NCI-H345 treated with DMSO at 0.1 percent for 48 hours (cell line): ENCODE measurements at regions not wholly inside any gene's neighbourhood (a gene's known extent, or its start where the extent isn't known, plus 50 kb on each side); places are given as distances from the start of the nearest gene placed in this dataset.
"Not testable (repeated sequence)": the region's sequence is repeated elsewhere in the genome, so short reads cannot be mapped to it uniquely, and the experiment has no call there.

Source experiments
- DNase-seq: peaks from one replicate; lab custom pipeline; 2025; ENCODE audit not compliant: unreplicated experiment; lab: John Stamatoyannopoulos, UW

GRCh38 chr2:38243186-38243880 lies 133.7 kb downstream of the ATL2 start:
- no peak for DNase-seq

DNA sequence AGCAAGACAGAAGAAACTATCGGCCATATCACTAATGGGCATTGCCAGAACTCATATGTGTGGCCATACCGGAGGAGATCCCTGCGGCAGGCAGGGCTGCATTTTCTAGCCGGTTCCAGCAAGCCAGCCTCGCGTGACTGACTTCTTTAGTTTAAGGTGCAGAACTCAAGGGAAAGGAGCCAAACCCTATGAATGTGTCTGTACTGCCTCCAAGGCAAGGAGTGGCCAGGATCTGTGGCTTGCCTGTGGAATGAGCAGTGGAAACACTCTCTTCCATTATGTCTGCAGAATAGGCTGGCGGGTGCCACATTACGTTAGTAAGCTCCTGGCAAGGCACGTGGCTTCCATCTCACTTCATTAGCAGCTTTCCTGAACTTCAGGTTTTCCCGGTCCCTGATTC lies 137.6 kb downstream of the ATL2 start:
- DNase-seq: no peak

DNA sequence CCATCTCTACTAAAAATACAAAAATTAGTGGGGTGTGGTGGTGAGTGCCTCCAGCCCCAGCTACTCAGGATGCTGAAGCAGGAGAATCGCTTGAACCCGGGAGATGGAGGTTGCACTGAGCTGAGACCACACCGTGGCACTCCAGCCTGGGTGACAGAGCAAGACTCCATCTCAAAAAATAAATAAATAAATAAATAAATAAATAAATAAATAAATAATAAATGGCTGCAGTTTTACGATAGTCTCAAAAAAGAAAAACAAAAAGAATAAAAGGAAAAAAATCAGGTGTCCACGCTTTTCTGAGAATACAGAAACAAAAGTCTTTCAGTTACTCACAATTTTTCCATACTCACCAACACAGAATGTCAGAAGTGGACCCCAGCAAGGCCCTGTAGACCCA lies 138.4 kb downstream of the ATL2 start:
- not testable (repeated sequence) for DNase-seq

- DNase-seq: no peak
Measured at GRCh38 chr2:38237311-38237710, 139.8 kb downstream of the ATL2 start.

DNA sequence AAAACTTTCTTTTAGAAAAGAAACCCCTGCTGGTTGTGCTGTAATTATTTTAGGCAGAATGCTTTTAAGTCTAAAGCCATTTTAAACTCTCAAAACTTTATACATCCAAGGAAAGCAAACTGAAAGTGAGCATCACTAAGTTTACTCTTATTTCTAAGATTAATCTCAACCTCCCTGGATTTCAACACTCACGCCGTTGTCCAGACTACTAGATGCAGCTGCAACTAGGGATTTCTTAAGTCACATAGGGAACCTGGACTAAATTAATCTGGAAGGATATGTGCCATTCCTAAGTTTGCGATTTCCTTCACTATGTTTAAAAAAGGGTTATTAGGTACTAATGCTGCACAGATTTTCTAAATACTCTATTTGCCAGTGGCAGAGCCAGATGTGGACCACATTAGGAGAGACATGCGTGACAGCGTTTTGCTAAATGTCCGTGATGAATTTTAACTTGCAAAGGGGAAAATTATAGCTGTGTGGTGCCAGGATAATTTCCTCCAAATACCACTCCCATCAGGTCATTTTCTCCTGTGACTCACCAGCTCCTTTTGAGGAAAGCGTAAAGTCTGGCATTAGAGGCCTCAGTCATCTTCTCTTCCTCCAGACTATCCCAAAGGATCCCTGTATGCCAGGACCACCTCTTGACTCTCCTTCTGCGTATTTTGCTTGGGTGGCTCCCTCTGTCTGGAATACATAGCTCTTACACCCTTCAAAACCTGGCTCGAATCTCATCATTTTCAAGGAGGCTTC lies 143.7 kb downstream of the ATL2 start:
- DNase-seq: no peak

- DNase-seq: no peak
Measured at GRCh38 chr2:38232454-38232853, 144.6 kb downstream of the ATL2 start.

- DNase-seq: no peak
Measured at GRCh38 chr2:38230756-38231155, 146.3 kb downstream of the ATL2 start.

- DNase-seq: no peak
Measured at GRCh38 chr2:38228753-38229152, 148.3 kb downstream of the ATL2 start.

DNA sequence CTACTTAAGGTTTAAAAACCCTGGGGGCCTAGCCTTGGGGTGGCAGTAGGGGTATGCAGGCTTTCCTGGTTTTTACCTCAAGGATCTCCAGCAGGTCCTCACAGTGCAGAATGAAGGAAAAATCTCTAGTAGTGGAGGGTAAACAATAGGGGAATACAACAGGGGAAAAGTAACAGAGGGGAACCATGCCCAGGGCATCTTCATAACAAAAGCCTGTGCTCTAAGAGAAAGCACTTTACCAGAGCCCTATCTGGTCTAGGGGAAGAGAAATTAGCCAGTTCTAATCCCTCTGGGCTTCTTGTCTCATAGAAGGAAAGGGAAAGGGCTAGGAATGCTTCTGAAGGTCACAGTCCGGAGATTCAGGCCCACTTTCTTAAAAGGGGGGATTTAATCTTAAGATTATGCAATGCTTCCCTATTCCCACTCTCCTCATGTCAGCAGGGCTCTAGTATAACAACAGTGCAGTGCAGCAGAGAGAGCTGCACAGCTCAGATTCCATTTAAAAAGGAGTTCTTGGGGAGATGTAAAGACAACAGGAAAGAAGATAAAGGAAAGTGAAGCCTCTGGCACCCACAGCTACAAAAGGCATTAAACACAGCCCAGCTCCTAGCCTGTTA lies 149.0 kb upstream of the CYP1B1 start:
- DNase-seq: no peak

DNA sequence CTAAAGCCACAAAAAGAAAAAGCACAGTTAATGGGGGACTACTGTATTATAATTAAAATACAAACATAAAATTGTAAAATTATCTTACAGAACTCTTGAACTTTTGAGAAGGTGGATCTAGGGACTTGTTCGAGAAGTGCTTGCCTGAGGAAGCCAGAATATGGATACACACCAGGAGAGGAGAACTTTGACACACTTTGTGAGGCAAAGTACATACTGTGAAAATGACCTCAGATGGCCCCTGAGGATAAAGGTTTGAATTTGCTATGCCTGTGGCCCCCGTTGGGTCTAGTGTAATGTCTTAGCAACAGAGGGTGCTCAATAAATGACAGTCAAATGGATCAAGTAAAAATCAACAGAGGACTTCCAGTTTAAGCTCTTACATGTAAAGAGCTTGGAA lies 148.2 kb upstream of the CYP1B1 start:
- no peak for DNase-seq

- DNase-seq: no peak
Measured at GRCh38 chr2:38223256-38223655, 147.3 kb upstream of the CYP1B1 start.

GRCh38 chr2:38220164-38220563 lies 144.2 kb upstream of the CYP1B1 start:
- no peak for DNase-seq

DNA sequence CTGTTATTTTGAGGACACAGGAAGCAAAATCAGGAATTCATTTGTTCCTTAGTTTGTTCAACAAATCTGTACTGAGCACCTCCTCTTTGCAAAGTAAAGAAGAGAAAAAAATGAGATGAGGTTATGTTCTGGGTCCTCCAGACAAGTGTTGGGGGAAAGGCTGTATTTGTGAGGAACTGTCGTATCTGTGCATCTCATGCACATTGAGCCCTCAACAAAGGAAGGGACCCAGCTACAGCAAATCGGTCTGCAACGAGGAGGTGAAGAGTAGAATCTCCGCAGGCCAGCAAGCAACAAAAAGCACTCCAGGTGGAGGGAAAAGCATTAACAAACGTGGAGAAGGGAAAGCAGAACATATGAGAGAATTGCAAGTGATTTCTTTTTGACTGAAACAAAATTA lies 143.0 kb upstream of the CYP1B1 start:
- no peak for DNase-seq

GRCh38 chr2:38218591-38218991 lies 142.6 kb upstream of the CYP1B1 start:
- DNase-seq: no peak

- DNase-seq: no peak
Measured at GRCh38 chr2:38217401-38218188, 141.6 kb upstream of the CYP1B1 start.

GRCh38 chr2:38216886-38217285 lies 140.9 kb upstream of the CYP1B1 start:
- DNase-seq: no peak

- no peak for DNase-seq
Measured at GRCh38 chr2:38215993-38216392, 140.0 kb upstream of the CYP1B1 start.

DNA sequence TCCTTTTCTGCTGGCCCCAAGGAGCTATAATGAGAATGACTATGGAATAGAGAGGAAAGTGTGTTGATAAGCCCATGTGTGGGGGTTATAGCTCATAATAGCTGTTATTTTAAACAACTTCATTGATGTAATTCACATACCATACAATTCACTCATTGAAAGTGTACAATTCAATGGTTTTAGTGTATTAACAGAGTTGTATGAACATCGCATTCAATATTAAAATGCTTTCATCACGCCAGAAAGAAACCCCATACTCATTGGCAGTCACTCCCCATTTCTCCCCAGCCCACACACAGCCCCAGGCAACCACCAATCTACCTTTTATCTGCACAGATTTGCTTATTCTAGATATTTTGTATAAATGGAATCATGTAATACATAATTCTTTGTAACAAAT lies 139.6 kb upstream of the CYP1B1 start:
- no peak for DNase-seq

GRCh38 chr2:38214209-38214717 lies 138.3 kb upstream of the CYP1B1 start:
- no peak for DNase-seq

- no peak for DNase-seq
Measured at GRCh38 chr2:38213619-38214167, 137.7 kb upstream of the CYP1B1 start.

- DNase-seq: no peak
Measured at GRCh38 chr2:38212312-38212711, 136.4 kb upstream of the CYP1B1 start.
